Gastroesophageal sphincter (tissue), 4 donors: ENCODE measurements at regions not wholly inside any gene's neighbourhood (a gene's known extent, or its start where the extent isn't known, plus 50 kb on each side); places are given as distances from the start of the nearest gene placed in this dataset.

ENCODE experiments used
- ATAC-seq: fragments of 150-250 bp; one replicate; pipeline ENCODE4 v1.9.1; 2016; ENCODE audit warnings: mild to moderate bottlenecking, moderate library complexity
- H3K27ac ChIP-seq, 4 donors: fragments of 200-600 bp; sonication (generic) in 3 of 4; 1 replicate in 3 of 4; 2 replicates in 1 of 4; pipeline ENCODE4 v1.5.1; 2016 to 2019
- H3K27me3 ChIP-seq: fragments of 200-600 bp; sonication (generic); one replicate; pipeline ENCODE4 v1.5.1; 2019
- H3K36me3 ChIP-seq, 2 donors: fragments of 200-600 bp; sonication (generic); one replicate each; pipeline ENCODE4 v1.5.1; 2019; ENCODE audit warnings: control low read depth in 1 of 2
- H3K4me1 ChIP-seq, 3 donors: fragments of 200-600 bp; sonication (generic); 1 replicate in 2 of 3; 2 replicates in 1 of 3; pipeline ENCODE4 v1.5.1; 2016 to 2019; ENCODE audit warnings: control low read depth in 2 of 3
- H3K4me3 ChIP-seq, 2 donors: fragments of 200-600 bp; sonication (generic); one replicate each; pipeline ENCODE4 v1.5.1; 2019; ENCODE audit warnings: mild to moderate bottlenecking in 1 of 2, moderate library complexity in 1 of 2
- H3K9me3 ChIP-seq, 3 donors: fragments of 200-600 bp; sonication (generic); one replicate each; pipeline ENCODE4 v1.5.1; 2017 to 2019; ENCODE audit warnings: control low read depth in 2 of 3
- EP300 ChIP-seq: sonication (generic); formaldehyde crosslinking; IDR thresholded peaks from one replicate; pipeline ENCODE4 v1.6.1; 2017; ENCODE audit warnings: antibody characterized with exemption, mild to moderate bottlenecking
- POLR2A ChIP-seq, 2 donors: fragments of 450-650 bp; IDR thresholded peaks; one replicate each; pipeline ENCODE4 v1.6.1; 2017; ENCODE audit warnings: antibody characterized with exemption in 2 of 2, mild to moderate bottlenecking in 2 of 2, moderate library complexity in 1 of 2
- POLR2AphosphoS5 ChIP-seq: sonication (generic); formaldehyde crosslinking; IDR thresholded peaks from one replicate; pipeline ENCODE4 v1.6.1; 2017; ENCODE audit warnings: antibody characterized with exemption
- WGBS, 2 donors: methylation state at CpG; one replicate each; pipeline ENCODE4 v1.1.5; 2018; ENCODE audit warnings: low coverage in 1 of 2; 5-methylcytosine and 5-hydroxymethylcytosine counted together
- TF ChIP-seq, protein P1 (sequence below), 4 experiments: fragments of 200-600 bp in 2 of 4; fragments of 450-650 bp in 2 of 4; sonication (generic) in 1 of 4; IDR thresholded peaks; one replicate each; pipeline ENCODE4 v1.5.1; 2017 to 2019; ENCODE audit warnings: antibody characterized with exemption in 4 of 4, mild to moderate bottlenecking in 2 of 4, moderate library complexity in 2 of 4

DNA sequence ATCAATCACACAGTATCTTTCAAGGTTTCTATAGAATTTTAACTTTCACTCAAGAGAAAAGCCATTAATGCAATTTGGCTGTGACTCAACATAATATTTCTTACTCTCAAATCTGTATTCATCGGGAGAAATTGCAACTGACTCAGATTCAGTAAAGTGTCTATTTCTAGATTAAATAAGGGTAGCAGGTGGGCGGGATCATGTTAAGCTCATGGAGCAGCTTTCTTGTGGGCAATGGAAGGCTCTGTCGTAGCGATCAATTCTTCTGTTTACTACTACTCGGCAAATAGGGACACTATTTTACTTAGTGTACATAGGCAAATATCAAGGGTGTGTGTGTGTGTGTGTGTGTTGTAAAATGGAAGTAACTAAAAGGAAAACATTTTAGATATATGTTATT lies 423.6 kb upstream of the NEGR1 start:
- TF ChIP-seq EP300: no peak
- TF ChIP-seq, protein P1, sequence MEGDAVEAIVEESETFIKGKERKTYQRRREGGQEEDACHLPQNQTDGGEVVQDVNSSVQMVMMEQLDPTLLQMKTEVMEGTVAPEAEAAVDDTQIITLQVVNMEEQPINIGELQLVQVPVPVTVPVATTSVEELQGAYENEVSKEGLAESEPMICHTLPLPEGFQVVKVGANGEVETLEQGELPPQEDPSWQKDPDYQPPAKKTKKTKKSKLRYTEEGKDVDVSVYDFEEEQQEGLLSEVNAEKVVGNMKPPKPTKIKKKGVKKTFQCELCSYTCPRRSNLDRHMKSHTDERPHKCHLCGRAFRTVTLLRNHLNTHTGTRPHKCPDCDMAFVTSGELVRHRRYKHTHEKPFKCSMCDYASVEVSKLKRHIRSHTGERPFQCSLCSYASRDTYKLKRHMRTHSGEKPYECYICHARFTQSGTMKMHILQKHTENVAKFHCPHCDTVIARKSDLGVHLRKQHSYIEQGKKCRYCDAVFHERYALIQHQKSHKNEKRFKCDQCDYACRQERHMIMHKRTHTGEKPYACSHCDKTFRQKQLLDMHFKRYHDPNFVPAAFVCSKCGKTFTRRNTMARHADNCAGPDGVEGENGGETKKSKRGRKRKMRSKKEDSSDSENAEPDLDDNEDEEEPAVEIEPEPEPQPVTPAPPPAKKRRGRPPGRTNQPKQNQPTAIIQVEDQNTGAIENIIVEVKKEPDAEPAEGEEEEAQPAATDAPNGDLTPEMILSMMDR (IDR thresholded peaks at IDR 0.05): no peak
- TF ChIP-seq POLR2AphosphoS5: no peak
- TF ChIP-seq POLR2A (IDR thresholded peaks at IDR 0.05): no peak
- Histone ChIP-seq H3K27ac (no peak overlapping the region), H3K9me3 (no peaks in the 10 kb centered on the region), H3K4me3 (no peak overlapping the region), H3K36me3 (no peaks in the 10 kb centered on the region), H3K27me3 (no peaks in the 10 kb centered on the region), H3K4me1 (no peaks in the 10 kb centered on the region)
- ATAC-seq: no peak
- WGBS, 2 donors: 84 to 85% methylated on average over 3 to 4 of the region's 5 CpGs

DNA sequence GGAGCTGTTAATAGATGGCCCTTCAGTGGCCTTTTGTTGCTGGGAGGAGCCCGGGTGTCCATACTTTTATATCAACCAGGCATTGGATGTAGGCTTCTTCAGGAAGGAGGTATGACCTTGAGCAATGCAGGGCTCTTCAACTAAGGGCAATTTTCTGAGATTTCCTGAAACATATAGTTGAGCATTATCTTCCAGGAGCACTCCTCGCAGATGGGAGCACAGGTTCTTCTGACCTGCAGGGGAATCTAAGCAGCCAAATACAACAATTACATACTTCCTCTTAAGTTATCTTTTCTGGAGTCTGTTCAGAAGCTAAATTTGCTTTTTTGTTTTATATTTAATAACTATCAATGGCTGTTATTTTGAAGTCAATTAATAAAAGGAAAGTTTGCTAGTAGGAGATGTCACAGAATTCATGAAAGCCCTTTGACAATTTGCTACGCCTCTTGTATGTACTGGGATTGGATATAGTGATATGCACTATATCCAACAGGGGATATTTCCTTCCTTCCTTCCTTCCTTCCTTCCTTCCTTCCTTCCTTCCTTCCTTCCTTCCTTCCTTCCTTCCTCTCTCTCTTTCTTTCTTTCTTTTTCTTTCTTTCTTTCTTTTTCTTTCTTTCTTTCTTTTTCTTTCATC lies 422.6 kb upstream of the NEGR1 start:
- Histone ChIP-seq H3K4me1 (no peaks in the 10 kb centered on the region), H3K9me3 (no peaks in the 10 kb centered on the region), H3K27me3 (no peaks in the 10 kb centered on the region), H3K27ac (no peak overlapping the region), H3K36me3 (no peaks in the 10 kb centered on the region), H3K4me3 (no peak overlapping the region)
- TF ChIP-seq EP300 (no peak), POLR2A (IDR thresholded peaks at IDR 0.05) (no peak), POLR2AphosphoS5 (no peak)
- TF ChIP-seq, protein P1 (IDR thresholded peaks at IDR 0.05): no peak
- no peak for ATAC-seq
- 81% methylated on average over 2 of the region's 3 CpGs; no CpG with 5 or more reads in 1 of the 2 donors for WGBS, 2 donors

DNA sequence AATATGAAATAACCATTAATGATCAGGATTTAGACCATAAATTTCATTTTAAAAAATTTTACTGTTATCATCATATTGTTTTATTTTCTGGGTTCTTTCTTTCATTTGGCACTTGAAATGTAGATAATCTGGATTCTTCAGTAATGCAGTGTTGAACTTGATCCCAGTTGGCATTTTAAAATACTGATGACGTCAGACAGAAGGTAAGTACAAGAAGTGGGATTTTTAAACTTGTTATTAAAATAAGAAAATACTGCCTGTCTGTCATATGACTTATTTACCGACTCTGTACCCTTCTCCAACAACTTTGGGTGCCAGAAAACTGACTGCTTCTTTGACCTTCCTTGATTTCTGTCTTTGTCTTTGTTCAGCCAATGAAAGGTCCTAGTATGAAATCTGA lies 415.1 kb upstream of the NEGR1 start:
- ATAC-seq: no peak
- TF ChIP-seq POLR2AphosphoS5 (no peak), EP300 (no peak), POLR2A (IDR thresholded peaks at IDR 0.05) (no peak)
- TF ChIP-seq, protein P1 (IDR thresholded peaks at IDR 0.05): no peak
- Histone ChIP-seq H3K4me3 (no peak overlapping the region), H3K4me1 (no peaks in the 10 kb centered on the region), H3K27ac (no peak overlapping the region), H3K36me3 (no peaks in the 10 kb centered on the region), H3K9me3 (peaks cover 0 to 16% (median 0%) of the 10 kb centered on the region in 3 donors), H3K27me3 (no peaks in the 10 kb centered on the region)
- 64% methylated on average over 2 of the region's 2 CpGs; no CpG with 5 or more reads in 1 of the 2 donors for WGBS, 2 donors

DNA sequence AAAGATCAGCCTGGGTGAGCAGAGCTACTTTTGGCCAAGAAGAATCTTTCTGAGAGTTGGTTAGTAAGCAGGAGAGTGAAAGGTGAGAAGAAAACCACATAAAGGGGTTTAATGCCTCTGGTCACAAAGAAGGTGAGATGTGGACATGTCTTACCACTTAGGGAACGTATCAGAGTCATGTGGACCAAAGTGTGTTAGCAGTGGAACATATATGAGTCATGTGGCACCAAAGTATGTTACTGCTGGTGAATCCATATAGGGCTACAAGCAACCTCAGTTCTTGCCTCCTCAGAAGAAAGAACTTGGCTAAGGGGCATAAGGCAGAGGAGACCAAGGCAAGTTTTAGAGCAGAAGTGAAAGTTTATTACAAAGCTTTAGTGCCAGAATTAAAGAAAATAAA lies 411.6 kb upstream of the NEGR1 start:
- Histone ChIP-seq H3K36me3 (no peaks in the 10 kb centered on the region), H3K27me3 (no peaks in the 10 kb centered on the region), H3K9me3 (peaks cover 0 to 16% (median 0%) of the 10 kb centered on the region in 3 donors), H3K4me3 (no peak overlapping the region), H3K27ac (no peak overlapping the region), H3K4me1 (no peaks in the 10 kb centered on the region)
- 57 to 63% methylated on average over 1 of the region's 1 CpG for WGBS, 2 donors
- no peak for ATAC-seq
- TF ChIP-seq, protein P1 (IDR thresholded peaks at IDR 0.05): no peak
- TF ChIP-seq POLR2A (IDR thresholded peaks at IDR 0.05) (no peak), POLR2AphosphoS5 (no peak), EP300 (no peak)

DNA sequence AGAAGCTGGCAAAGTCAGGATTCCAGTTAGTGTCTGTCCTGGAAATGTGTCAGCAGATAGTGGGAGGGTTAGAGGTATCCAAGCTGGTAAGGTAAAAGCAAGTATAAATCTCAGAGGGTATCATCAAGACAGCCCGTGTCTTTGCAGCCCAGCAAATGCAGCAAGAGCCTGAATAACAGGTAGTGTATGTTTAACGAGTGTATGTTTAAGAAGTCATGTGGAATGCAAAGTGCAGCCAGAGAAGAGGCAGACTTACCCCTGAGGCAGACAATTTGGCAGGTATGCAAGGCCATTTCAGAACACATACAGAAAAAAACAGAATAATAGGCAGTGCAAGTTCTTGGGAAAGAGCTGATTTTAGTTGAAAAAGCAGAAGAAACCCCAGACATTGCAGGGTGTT lies 411.0 kb upstream of the NEGR1 start:
- no peak overlapping the region for H3K4me3 ChIP-seq
- H3K4me1 ChIP-seq: no peaks in the 10 kb centered on the region
- TF ChIP-seq EP300 (no peak), POLR2AphosphoS5 (no peak), POLR2A (IDR thresholded peaks at IDR 0.05) (no peak)
- TF ChIP-seq, protein P1 (IDR thresholded peaks at IDR 0.05): no peak
- ATAC-seq: no peak
- no peaks in the 10 kb centered on the region for H3K27me3 ChIP-seq
- H3K9me3 ChIP-seq: peaks cover 0 to 16% (median 0%) of the 10 kb centered on the region in 3 donors
- 60 to 86% methylated on average over 1 to 2 of the region's 2 CpGs for WGBS, 2 donors
- H3K27ac ChIP-seq: no peak overlapping the region
- no peaks in the 10 kb centered on the region for H3K36me3 ChIP-seq
